SIG-M5 treated with dmso at 0.1 percent for 504 hours (cell line): ENCODE measurements at regions not wholly inside any gene's neighbourhood (a gene's known extent, or its start where the extent isn't known, plus 50 kb on each side); places are given as distances from the start of the nearest gene placed in this dataset.

Experiments used
- DNase-seq: peaks from one replicate; lab custom pipeline; 2025; ENCODE audit not compliant: unreplicated experiment; lab: John Stamatoyannopoulos, UW

- DNase-seq, result no peak
Observed at GRCh38 chr13:106384516-106384915, 150.9 kb downstream of the EFNB2 start.

GRCh38 chr13:106383791-106384190, 151.7 kb downstream of the EFNB2 start:
- no peak for DNase-seq

- DNase-seq, result no peak
Observed at GRCh38 chr13:106382534-106382933, 152.9 kb downstream of the EFNB2 start.

GRCh38 chr13:106381091-106381490, 154.4 kb downstream of the EFNB2 start:
- DNase-seq, result no peak

DNA sequence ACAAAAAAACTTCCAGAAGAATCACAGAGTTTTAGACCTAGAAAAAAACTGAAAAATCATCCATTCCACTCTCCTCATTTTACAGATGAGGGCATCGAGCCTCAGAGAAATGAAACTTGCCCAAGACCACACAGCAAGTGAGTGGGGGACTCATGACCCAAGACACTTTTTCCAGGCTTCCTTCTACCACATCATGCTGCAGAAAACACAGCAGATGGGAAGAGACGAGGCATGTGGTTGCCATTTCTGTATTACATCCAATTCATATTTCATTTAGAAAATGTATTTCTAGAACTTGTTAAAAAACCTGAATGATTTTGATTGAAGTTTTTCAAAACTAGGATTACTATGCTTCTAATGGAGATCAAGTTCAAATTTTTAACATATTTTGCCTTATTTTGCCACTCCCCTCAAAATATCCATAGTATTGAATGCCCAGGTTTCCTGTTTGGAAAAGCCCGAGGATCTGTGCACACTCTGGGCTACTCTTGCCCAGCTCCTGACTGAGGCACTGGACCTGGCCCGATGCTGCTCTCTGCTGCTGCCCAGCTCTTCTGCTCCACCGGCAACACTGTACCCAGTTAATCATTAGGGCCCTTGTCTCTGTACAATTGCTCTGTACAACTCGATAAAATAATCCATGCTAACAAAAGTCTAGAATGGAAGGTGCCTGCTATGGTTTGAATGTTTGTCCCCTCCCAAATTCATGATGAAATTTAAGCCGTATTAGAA, 157.4 kb downstream of the EFNB2 start:
- DNase-seq, result no peak

GRCh38 chr13:106377341-106377740, 158.1 kb downstream of the EFNB2 start:
- no peak for DNase-seq

DNA sequence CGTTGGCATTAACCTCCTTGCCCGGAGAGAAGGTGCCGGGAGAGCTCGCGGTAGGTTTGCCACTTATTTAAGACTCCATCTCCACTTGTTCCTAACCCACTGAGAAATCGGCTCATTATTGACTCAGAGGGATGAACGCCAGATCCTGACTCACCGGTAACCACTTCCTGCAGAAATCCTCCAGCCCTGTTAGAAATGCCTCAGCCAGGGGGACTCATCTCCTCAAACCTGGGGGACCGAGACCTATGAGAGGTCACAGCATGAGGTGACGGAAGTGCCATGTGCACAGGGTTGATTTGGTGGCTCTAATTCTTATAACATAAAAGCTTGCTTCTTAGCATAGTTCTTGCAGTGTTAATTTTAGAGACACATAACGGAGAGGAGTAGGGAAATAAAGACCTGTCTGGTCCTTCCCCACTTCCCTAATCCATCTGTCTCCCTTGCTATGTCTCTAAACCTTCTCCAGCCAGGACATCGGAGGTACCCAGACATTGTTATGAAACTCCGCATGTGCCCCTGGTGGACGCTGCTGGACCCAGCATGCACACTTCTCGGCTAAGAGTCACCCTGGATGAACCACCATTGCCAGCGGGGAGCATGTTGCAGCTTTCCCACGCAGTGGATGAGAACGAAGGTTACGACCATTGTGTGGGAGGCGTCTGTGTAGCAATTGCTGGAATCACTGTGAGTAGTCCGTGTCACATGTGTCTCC, 158.9 kb downstream of the EFNB2 start:
- DNase-seq, result no peak

GRCh38 chr13:106375085-106375484, 160.4 kb downstream of the EFNB2 start:
- no peak for DNase-seq

DNA sequence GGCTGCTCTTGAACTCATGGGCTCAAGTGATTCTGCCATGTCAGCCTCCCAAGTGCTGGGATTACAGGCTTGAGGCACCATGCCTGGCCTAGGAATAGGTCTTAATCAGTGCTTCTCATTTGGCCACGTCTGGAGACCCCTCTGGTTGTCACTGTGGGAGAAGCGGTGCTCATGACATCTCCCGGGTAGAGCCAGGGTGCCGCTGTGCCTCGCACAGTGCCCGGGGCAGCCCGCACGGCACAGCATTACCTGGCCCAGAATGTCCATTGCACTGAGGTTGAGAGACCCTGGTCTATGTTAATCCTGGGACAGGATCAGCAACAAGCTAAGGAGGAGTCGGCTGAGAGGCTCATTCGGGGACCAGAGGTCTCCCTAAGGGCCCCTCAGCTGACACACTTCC, 160.8 kb downstream of the EFNB2 start:
- no peak for DNase-seq

GRCh38 chr13:106373989-106374572, 161.4 kb downstream of the EFNB2 start:
- DNase-seq, result no peak

- DNase-seq, result no peak
Observed at GRCh38 chr13:106373304-106373988, 162.0 kb downstream of the EFNB2 start.

DNA sequence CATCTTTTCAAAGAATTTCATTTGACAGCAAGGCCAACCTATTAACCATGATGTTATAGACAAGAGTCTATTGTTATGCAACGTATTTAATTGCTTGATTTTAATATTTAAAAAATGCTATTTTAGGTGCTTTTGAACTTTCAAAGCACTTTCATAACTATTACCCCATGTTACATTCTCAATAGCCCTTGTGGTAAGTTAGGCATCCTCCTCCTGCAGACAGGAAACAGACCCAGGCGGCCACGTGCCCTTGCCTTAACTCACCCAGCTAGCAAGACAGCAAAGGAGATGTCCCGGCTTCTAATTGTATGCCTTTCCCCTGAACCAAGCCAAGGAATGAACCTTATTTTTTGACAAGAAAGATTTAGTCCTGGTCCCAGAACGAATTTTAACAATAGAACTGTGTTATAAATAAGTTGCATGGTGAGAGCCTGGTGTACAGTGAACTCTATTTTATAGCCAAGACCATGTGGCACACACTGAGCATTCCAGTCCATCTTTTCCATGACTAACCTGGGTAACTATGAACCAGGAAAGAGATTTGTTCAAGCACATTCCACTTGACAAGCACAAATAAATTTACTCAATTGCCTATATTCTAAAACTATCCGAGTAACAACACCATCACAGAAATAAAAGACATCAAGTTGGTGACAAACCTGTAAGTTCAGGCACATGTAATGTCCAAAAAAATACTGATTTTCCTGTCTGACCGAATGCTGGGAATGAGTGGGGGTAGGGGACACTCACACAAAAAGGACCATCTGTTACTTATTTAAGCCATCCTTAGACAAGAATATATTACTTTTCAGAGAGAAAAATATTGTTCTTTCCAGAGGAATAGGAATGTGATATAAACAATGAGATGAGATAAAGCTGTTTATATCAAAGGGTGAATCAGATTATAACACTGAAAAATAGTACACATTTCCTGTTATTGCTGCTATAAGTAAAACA, 163.0 kb downstream of the EFNB2 start:
- no peak for DNase-seq

GRCh38 chr13:106371024-106371423, 164.4 kb downstream of the EFNB2 start:
- DNase-seq, result no peak

DNA sequence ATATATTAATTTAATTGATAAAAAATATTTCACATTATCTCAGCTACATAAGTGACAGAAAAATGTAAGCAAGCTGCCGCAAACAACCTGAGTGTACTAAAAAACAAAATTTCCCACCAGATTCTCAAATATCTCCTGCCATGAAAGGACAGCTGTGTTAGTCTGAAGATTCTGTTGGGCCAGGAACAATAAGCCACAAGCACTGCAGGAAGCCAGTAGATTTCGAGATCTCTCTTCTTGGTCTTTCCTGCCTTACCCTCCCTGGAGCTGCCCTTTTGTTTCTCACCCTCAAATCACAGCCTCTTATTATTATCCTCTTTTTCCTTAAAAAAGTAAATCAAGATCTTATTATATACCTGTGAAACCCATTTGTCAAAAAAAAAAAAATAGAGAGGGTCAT, 165.6 kb downstream of the EFNB2 start:
- DNase-seq, result no peak

DNA sequence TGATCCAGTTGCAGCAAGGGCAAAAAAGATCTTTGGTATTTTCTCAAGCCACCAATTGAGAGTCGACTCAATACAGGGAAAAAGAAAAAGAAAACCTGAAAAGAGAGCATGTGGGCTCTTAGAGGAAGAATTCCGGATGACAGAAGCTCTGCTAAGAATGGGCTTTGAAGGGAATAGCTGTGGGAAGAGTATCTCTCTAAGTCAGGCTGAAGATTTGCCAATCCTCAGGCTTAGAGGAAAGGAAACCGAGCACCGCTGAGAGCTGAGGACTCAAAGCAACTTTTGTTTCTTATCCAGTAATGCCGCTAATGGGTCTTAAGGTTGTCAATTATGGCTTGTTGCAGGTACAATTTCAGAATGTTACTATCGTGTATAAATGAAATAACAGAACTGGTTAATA, 166.4 kb downstream of the EFNB2 start:
- no peak for DNase-seq

- no peak for DNase-seq
Observed at GRCh38 chr13:106367361-106367971, 168.0 kb downstream of the EFNB2 start.

DNA sequence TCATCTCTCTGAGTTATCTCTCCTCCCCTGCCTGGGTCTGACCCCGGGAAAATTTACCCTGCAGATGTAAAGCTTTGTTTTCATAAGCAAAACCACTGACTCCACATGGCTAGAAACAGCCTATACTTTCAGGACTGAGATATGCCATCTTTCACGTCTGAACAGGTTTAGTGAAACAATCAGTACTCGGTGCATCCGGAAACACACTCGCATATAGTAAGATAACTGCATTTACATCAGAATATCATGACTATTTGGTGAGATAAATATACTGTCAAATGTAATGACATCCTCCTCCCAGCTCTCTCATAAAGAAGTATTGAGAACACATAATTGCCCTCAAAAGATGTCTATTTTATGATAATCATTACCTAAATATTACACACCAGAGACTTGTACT, 172.8 kb downstream of the EFNB2 start:
- no peak for DNase-seq

DNA sequence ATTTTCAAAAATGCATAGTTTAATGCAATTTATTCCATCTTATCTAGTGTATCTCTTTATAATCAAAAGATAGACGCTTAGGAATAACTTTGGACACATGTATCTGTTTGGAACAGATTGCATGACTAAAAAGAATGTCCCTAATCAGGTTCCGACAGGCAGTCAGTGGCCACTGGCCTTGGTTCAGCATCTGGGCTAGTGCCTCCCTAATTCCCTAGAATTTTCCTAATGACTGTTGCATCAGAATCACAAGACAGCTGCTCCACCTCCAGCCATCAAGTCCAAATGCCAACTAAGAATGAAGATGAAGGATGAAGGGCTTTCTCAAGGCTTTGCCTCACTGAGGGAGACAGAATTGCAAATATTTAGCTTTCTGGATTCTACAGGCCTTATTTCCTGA, 173.8 kb downstream of the EFNB2 start:
- no peak for DNase-seq

DNA sequence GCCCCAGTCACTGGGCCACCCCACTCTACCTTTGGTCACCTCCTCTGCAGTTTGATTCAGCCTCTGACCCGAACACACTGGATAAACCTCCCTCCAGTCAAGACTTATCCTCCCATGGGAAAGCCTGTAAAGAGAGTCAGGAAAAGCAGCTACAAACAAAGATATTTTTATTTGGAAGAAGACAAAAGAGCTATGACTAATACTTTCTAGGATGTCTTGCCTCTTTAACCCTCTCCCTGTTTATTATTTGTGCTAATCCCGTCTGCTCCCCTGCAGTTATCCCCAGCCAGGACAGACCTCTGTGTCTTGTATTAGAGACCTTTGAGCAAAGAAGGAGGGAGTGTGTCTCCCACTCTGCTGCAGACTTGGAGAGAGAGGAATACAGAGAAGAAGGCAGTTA, 178.3 kb downstream of the EFNB2 start:
- DNase-seq, result no peak

DNA sequence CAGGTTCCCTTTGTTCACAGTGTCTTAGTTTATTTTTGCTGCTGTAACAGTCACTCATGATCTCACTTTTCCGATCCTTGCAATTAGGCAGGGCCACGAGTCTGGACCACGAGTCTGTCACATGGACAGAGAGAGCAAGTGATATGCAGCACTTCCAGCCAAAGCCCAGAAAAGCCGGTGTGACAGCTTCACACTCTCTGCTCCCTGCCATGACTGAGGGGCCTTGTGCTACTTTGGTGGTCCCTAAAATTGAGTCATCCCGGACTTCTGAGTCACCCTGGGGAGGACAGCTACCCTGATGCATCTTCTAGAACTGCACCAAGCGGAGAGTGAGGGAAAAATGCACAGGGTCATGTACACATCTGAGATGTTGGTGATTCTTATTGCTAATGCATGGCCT, 179.6 kb downstream of the EFNB2 start:
- DNase-seq, result no peak
